HG03432 (cell line): ENCODE measurements at regions not wholly inside any gene's neighbourhood (a gene's known extent, or its start where the extent isn't known, plus 50 kb on each side); places are given as distances from the start of the nearest gene placed in this dataset.
"Not testable (repeated sequence)": the region's sequence is repeated elsewhere in the genome, so short reads cannot be mapped to it uniquely, and the experiment has no call there.

Experiments used
- ATAC-seq: cut with Tn5 transposase; IDR thresholded peaks from one replicate; pipeline ENCODE4 v1.9.1; 2021; ENCODE audit warnings: mild to moderate bottlenecking, moderate library complexity; ENCODE audit not compliant: unreplicated experiment

DNA sequence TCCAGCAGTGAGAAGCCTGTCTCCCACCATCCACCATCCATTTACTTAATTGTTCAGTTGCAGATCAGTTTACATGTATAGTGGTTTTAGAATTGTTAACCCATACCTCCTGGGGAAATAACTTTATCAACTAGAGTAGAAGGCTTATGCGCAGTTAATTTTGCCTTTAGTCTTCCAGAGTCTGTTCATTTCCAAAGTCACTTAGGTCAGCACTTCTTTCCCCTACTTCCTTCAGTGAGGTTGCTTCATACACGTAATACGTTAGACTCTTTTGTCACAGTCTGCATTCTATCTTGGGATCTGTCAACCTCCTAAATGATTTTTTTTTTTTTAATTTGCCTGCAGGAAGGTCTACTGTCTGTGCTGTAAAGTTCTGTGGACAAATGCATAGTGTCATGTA lies 495.6 kb upstream of the ISX start:
- ATAC-seq: no peak

DNA sequence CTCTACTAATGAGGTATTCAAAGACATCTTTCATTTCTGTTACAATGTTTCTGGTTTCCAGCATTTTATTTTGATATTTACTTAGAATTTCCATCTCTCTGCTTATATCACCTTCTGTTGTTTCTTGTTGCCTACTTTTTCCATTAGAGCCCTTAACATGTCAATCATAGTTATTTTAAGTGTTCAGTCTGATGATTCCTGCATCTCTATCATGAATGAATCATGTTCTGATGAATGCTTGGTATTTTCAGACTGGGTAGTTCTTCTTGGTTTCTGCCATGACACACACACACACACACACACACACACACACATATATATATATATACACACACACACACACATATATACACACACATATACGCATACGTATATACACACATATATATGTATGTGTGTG lies 486.4 kb upstream of the ISX start:
- ATAC-seq: no peak

DNA sequence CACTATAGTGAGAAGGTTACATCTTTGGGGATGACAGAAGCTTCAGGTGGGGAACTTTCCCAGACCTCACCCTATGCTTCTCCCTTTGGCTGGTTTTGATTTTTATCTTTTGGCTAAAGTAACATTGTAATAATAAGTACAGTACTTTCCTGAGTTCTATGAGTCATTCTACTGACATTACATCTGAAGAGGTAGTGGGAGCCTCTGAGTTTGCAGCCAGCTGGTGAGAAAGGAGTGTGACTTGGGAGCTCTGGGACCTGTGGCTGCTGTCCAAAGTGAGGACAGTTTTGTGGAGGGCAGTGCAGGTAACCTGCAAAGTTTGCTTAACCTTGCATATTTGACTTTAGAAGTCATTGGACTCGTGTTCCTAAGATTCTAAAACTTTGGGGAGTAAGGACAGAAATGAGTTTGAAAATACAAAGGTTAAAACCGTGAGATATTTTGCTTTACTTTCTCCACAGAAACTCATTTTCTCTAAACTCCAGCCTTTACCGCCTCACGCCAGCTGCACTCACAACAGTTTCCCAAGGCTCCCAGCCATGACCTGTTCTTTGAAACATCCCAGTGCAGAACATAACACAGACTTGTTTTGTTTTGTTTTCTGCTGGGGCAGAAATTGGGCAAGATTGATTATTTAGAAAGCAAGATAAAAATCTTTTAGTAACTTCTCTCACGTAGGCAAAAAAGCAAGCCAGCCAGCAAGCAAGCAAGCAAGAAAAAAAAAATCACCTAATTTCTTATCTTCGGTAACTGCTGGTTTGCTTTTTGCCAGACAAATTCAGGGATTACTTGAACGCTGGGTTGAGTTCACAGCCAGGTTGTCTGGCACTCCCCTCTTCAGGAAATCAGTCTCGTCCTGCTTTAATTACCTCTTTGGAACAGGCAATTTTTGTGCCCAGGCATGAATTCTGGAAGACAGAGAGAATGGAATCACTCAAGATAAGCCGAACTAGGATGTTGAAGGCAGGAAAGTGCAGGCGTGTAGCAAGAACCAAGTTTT lies 478.3 kb upstream of the ISX start:
- no peak for ATAC-seq

DNA sequence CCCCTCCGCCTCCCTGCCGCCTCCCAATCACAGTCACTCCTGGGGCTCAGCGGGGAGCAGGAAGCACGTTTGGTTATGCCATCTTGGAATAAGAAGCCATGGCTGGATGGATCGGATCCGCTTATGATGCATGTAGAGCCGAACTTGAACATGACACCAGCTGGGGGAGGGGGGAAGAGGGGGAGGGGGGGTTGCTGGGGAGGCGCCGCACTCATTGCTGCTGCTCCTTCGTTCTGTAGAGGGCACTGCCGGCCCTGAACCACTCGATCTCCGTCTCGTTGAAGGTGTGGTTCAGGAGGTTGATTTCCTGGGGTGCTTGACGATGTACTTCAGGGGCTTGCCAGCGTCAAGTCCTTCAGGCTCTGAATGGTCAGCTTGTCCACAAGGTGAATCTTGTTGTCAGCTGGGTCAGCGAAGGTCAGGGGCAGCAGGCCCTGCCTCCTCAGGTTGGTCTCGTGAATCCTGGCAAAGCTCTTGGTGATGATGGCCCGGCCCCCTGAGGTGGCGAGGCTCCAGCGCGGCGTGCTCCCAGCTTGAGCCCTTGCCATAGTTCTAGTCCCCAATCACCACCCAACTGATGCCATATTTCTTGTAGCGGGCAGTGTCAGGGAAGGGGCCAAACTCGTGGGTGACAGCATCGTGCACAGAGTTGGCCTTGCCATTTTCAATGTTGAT lies 476.9 kb upstream of the ISX start:
- no peak for ATAC-seq

DNA sequence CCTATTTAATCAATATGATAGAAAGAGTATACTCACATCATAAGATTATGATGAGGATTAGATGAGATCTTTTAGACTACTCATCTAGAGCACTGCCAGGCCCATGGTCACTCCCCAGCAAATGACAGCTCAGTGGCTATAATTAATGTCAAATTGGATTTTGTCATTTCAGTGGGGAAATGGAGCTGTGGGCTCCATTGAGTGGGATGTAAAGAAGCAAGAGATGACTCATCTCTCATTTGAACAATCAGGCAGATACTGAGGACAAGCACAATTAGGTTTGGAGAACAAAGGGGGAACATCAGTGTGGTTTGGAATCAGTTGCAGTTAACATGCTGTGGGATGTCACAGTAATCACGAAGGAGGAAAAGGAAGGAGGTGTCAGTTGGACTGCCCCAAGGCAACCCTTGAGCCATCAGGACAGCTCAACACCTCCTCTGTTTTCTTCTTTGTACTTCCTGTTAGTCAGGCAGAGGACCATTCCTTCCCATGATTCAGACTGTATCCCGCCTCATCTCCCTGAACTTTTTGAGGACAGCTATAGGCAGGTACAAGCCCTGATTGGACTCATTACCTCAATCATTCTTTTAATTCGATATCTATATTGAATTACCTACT lies 473.7 kb upstream of the ISX start:
- no peak for ATAC-seq

DNA sequence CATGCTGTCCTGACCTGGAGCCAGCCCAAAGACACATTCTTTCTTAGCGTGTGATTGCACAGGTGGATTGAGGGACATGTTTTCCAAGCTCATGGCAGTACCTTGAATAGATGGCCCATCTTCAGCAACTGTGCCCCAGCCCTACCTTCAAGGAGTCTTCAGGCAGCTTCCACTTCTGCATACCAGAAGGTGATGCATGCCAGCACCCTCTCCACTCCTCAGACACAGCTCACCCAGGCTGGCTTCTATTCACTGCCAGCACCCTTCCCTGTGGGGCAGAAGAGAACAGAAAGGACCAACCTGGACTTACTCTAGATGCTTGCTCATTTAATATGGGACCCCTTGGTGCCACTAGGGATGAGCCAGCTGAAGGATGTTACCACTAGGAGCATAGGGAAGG lies 466.4 kb upstream of the ISX start:
- no peak for ATAC-seq

DNA sequence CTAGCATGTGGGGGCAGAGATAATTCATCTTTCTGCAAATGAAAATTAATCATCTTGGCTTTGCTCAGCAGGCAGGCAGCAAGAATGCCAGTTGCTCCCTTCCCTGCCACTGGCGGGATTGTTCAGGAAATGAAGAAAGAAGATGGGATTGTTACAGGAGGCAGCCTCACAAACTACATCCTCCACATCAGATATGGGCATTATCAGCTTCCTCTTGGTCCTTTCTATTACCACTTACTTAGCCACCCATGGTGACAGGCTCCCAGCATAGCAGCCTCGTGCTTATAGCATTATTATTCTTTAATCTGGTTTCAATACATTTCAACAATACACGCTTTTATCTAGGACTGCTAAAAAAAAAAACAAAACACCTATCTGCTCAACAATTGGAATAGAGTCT lies 461.6 kb upstream of the ISX start:
- no peak for ATAC-seq

DNA sequence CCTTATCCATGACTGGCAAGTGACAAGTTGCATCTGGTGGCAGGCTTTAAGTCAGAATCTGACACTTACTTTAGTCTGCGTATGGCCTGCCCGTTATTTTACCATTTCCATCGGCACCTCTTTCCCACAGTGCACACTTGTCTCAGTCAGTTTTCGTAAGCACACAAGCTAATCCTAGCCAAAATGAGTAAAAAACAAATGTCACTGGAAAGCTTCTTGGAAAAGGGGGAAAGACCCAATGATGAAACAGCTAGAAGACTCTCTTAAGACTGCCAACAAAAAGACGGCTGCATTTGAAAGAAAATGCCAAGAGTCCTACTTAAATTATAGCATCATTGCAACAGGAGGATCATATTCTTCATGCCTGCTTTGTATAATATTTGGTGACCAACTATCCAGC lies 457.9 kb upstream of the ISX start:
- ATAC-seq: no peak

DNA sequence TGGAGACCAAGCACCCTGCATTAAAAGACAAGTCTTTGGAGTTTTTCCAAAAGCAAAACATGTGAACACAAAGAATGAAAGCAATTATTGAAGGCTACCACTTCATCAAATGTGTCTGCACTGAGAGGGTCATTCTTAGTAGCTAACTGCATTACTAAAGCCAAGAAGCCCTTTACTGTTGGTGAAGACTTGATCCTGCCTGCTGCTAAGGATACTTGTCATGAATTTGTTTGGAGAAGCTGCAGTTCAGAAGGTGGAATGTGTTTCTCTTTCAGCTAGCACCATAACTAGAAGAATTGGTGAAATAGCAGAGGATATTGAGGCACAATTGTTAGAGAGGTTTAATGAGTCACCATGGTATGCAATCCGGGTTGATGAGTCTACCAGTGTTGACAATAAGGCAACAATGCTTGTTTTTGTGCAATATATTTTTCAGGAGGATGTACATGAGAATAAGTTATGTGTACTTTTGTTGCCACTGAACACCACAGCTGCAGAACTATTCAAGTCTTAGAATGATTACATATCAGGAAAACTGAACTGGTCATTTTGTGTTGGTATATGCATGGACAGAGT lies 457.3 kb upstream of the ISX start:
- no peak for ATAC-seq

DNA sequence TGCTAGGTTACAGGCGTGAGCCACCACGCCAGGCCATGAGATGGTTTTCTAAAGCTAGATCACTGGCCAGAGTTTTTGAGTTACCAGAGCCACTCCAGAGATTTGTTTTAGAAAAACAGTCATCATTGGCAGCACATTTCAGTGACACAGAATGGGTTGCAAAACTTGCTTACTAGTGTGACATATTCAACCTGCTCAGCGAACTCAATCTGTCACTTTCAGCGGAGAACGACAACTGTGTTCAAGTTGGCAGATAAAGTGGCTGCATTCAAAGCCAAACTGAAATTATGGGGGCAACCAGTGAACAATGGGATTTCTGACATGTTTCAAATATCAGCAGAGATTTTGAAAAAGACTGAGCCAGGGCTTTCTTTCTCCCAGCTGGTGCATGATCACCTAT lies 456.3 kb upstream of the ISX start:
- no peak for ATAC-seq

DNA sequence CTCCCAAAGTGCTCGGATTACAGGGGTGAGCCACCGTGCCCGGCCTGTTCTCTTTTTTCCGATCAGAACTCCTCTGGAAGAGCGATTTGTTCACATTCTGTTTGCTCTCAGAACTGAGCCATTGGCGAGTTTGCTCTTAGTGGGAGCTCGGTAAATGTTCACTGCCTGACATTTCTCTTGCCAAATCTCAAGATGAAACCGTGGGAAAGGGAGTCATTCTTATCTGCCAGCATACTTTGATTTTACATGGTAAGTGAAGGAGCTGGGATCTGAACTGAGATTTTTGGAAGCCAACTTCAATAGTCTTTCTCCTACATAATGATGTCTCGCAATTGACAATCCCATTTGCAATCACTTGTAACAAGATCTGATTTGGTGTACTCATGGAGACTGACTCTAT lies 445.8 kb upstream of the ISX start:
- ATAC-seq: no peak

DNA sequence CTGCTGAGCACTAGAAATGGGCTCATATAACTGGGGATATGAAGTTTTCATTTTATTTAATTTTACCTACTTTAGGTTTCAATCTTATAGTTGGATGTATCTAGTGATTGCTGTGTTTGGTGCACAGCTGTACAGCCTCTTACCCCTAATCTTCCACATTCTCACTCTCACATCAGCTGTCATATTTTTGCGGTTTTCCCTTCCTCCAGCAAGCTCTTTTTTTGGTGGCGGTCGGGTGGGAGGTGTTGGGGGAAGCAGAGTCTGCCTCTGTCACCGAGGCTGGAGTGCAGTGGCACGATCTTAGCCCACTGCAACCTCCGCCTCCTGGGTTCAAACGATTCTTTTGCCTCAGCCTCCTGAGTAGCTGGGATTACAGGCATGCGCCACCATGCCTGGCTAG lies 445.1 kb upstream of the ISX start:
- no peak for ATAC-seq

DNA sequence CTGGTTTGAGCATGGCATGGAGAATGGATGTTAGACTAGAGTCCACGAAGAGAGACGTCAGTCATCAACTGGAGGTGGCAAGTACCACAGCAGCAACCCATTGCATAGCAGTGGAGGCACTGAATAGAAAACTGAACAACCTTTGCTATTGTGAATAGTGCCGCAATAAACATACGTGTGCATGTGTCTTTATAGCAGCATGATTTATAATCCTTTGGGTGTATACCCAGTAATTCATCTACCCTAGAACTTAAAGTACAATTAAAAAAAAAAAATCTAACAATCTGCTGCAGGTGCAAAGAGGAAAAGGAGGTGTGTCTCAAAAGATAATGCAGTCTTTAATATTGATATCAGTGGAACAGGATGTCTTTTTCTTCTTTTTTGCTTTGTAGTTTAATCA lies 443.4 kb upstream of the ISX start:
- ATAC-seq: no peak

DNA sequence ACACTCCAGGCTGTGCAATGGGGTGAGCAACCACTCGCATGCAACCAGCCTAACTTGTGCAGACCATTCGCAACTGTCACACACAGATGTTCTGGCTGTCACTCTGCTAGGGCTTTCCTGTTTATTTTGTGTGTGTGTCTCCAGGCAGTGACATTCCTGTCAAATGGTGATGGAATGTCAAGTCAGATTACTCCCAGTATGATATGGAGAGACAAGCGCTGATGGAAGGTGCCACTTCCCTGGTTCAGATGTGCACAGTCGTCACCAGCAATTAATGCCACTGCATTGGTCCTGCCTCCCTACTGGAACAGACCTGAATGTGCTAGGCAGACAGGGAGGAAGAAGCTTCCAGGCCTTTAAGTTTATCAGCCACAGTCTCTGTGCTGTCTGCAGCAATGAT lies 442.4 kb upstream of the ISX start:
- ATAC-seq: no peak

DNA sequence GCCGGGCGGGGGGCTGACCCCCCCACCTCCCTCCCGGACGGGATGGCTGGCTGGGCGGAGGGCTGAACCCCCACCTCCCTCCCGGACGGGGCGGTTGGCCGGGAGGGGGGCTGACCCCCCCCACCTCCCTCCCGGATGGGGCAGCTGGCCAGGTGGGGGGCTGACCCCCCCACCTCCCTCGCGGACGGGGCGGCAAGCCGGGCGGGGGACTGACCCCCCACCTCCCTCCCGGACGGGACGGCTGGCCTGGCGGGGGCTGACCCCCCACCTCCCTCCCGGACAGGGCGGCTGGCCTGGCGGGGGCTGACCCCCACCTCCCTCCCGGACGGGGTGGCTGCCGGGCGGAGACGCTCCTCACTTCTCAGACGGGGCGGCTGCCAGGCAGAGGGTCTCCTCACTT lies 440.1 kb upstream of the ISX start:
- ATAC-seq: not testable (repeated sequence)

DNA sequence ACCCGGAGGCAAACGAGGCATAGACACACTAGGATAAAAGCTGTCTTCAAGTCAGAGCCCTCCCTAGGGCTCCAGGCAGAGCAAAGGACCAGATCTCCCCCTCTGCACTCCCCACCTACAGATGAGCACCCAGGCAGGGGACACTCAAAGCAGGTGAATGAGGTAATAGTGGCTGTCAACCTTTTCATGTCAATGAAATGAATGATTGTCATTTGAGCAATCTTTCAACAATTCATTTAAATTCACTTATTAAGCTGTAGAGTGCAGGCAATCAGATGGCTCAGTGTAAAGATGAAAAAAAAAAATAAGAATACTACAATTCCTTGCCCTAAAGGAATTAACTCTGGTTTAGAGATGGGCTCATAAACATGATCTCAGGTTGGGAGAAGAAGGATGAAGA lies 427.8 kb upstream of the ISX start:
- no peak for ATAC-seq

DNA sequence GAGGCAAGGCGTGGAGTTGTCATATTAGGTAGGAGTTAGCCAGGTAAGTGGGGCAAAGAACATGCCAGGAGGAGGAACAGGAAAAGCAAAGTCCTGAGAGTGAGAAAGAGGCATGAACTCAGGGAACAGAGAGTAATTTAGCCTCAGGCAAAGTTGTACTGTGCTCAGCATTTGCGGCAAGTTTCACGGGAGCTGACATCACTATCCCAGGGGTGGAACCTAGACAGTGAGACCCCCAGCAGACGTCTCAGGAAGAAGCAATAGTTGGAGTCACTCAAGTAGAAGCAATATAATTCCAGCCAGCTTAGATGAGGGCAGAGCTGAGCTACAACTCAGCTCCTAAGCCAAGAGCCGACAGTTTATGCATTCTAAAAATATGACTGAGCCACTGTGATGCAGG lies 426.0 kb upstream of the ISX start:
- ATAC-seq: no peak

DNA sequence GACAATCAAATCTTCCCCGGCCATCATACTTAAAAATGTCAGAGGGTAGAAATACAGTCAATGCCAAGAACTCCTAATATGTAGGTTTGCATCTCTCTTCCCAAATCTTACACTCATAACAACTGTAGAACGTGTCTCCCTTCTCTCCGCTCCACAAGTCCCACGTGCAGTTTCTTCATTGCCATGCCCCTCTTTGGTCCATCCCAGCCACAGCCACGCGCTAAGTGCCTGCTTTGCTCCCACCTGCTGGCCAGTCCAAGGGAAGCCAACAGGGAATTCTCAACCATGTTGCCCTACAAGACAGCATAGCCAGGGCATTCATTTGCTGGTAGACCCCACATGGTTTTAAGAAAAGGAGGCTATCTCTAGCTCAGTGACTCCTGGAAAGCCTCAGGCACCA lies 420.6 kb upstream of the ISX start:
- ATAC-seq: no peak

DNA sequence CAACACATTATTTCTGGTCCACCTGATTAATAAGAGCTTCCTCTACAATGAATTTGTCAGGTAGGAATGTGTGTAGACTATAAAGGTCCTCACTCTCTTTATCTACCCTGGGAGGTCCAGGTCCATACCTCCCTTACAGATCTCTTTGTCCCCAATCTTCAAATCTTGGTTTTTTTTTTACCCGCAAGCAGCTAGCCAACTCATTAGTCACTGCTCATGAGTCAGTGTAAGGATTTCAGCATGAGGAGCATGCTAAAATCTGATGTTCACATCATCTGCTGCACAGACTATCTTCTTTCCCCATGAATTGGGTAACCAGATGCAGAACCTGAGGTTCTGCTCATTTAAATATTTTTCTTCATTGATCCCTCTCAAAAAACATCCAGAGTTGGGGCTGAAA lies 397.0 kb upstream of the ISX start:
- ATAC-seq: no peak

DNA sequence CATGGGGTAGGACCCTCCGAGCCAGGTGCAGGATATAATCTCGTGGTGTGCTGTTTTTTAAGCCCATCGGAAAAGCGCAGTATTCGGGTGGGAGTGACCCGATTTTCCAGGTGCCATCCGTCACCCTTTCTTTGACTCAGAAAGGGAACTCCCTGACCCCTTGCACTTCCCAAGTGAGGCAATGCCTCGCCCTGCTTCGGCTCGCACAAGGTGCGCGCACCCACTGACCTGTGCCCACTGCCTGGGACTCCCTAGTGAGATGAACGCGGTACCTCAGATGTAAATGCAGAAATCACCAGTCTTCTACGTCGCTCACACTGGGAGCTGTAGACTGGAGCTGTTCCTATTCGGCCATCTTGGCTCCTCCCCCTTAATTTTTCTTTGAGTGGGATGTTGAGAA lies 382.9 kb upstream of the ISX start:
- not testable (repeated sequence) for ATAC-seq

DNA sequence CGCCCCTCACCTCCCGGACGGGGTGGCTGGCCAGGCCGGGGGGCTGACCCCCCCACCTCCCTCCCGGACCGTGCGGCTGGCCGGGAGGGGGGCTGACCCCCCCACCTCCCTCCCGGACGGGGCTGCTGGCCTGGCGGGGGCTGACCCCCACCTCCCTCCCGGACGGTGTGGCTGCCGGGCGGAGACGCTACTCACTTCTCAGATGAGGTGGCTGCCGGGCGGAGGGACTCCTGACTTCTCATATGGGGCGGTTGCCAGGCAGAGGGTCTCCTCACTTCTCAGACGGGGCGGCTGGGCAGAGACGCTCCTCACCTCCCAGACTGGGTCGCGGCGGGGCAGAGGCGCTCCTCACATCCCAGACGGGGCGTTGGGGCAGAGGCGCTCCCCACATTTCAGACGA lies 381.7 kb upstream of the ISX start:
- not testable (repeated sequence) for ATAC-seq

DNA sequence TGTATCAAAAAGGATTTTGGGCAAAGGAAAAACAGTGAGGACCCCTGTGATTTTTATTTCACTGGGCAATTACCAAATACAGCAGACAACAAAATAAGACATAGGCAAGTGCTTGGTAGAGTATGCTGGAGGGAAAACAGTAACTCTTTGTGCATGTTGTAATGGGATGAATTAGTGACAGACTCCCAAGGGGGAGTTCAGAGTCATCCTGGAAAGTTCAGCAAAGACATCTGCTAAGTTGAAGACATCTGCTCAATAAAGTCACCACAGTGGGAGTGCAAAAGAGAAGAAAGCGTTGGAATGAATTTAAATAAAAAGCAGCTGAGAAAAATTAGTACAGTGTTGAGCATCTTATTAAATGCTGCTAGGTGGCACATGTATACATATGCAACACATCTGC lies 378.8 kb upstream of the ISX start:
- no peak for ATAC-seq
